HEK293T (cell line): ENCODE measurements at regions not wholly inside any gene's neighbourhood (a gene's known extent, or its start where the extent isn't known, plus 50 kb on each side); places are given as distances from the start of the nearest gene placed in this dataset.

Experiments
- ARNT ChIP-seq: fragments of 450-650 bp; IDR thresholded peaks from 2 replicates; pipeline ENCODE4 v1.6.1; 2017; ENCODE audit warnings: mild to moderate bottlenecking
- BHLHE40 ChIP-seq: fragments of 450-650 bp; IDR thresholded peaks from 2 replicates; pipeline ENCODE4 v1.6.1; 2016; ENCODE audit warnings: mild to moderate bottlenecking, moderate library complexity, borderline replicate concordance
- ELF4 ChIP-seq: fragments of 450-650 bp; IDR thresholded peaks from 2 replicates; pipeline ENCODE4 v1.6.1; 2017; ENCODE audit warnings: antibody characterized with exemption
- FOXA1 ChIP-seq: fragments of 450-650 bp; IDR thresholded peaks from 2 replicates; pipeline ENCODE4 v1.6.1; 2016; ENCODE audit warnings: mild to moderate bottlenecking
- FOXM1 ChIP-seq: fragments of 450-650 bp; IDR thresholded peaks from 2 replicates; pipeline ENCODE4 v1.6.1; 2017; ENCODE audit warnings: mild to moderate bottlenecking, borderline replicate concordance
- HDGF ChIP-seq: fragments of 450-650 bp; IDR thresholded peaks from 2 replicates; pipeline ENCODE4 v1.6.1; 2017; ENCODE audit warnings: antibody characterized with exemption, borderline replicate concordance
- LEF1 ChIP-seq: fragments of 450-650 bp; IDR thresholded peaks from 2 replicates; pipeline ENCODE4 v1.6.1; 2017; ENCODE audit warnings: mild to moderate bottlenecking, borderline replicate concordance
- SP1 ChIP-seq: fragments of 450-650 bp; IDR thresholded peaks from 2 replicates; pipeline ENCODE4 v1.6.1; 2017
- SUZ12 ChIP-seq: fragments of 450-650 bp; IDR thresholded peaks from 2 replicates; pipeline ENCODE4 v1.6.1; 2016; ENCODE audit warnings: mild to moderate bottlenecking
- TARDBP ChIP-seq: fragments of 450-650 bp; IDR thresholded peaks from 2 replicates; pipeline ENCODE4 v1.6.1; 2016
- ZNF384 ChIP-seq: fragments of 450-650 bp; IDR thresholded peaks from 2 replicates; pipeline ENCODE4 v1.6.1; 2016

DNA sequence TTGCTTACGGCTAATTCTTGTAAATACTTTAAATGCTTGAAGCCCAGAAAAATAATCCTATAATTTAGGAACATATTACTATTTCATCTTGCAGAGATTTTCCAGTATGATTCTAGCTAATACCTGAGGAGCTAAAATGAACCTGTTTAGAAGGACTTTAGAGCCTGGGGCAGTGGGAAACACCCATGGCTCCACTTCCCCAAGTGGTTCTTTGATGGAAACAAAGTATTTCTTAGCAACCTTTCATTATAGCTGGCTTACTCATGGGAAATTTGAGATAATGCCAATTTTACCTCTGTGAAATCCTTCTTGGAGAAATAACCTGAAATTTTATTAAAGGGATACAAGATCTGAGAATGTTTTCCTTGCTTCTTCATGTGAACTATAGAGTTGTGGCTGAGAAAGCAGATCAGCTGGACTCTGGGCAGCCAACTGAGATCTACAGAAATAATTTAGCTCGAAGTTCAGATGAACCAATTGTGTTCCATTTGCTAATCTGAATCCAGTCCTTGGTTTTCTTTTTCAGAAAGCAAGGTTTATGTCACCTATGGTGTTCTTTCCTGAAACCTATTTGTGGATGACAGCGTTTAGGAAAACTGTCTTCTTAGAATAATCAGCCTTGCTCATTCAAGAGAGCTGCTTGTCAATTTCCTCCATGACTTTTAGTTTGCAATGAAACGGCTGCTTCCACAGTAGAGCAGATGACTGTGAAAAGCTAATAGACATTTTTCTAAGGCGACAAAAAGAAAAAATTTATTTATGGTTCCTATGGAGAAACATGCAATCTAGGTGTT, 141.8 kb upstream of the CPM start:
- TF ChIP-seq FOXM1 = no peak
- no peak for TF ChIP-seq TARDBP
- TF ChIP-seq ZNF384 = no peak
- no peak for TF ChIP-seq BHLHE40
- TF ChIP-seq HDGF = no peak
- TF ChIP-seq ELF4 = no peak
- no peak for TF ChIP-seq LEF1
- TF ChIP-seq FOXA1 = no peak
- no peak for TF ChIP-seq SP1
- TF ChIP-seq ARNT = no peak
- no peak for TF ChIP-seq SUZ12
